Type B pancreatic cell (in vitro differentiated cells): ENCODE measurements at regions not wholly inside any gene's neighbourhood (a gene's known extent, or its start where the extent isn't known, plus 50 kb on each side); places are given as distances from the start of the nearest gene placed in this dataset.

ENCODE experiments used
- DNase-seq: peaks from one replicate; pipeline ENCODE4 v3.0.0; 2021; ENCODE audit warnings: mixed read lengths; ENCODE audit not compliant: unreplicated experiment; ENCODE audit errors: extremely low spot score
- H3K27ac Mint-ChIP-seq: 2 replicates; pipeline ENCODE4 v1.8.0; 2021; ENCODE audit warnings: mild to moderate bottlenecking, mixed read lengths
- H3K27me3 Mint-ChIP-seq: 2 replicates; pipeline ENCODE4 v1.8.0; 2021; ENCODE audit warnings: mixed read lengths
- H3K36me3 Mint-ChIP-seq: 2 replicates; pipeline ENCODE4 v1.8.0; 2021; ENCODE audit warnings: mixed read lengths
- H3K4me1 Mint-ChIP-seq: one replicate; pipeline ENCODE4 v1.8.0; 2021; ENCODE audit warnings: mixed read lengths; ENCODE audit not compliant: unreplicated experiment
- H3K4me3 Mint-ChIP-seq: 2 replicates; pipeline ENCODE4 v1.8.0; 2021; ENCODE audit warnings: mild to moderate bottlenecking, mixed read lengths
- H3K9me3 Mint-ChIP-seq: 2 replicates; pipeline ENCODE4 v1.8.0; 2021; ENCODE audit warnings: mixed read lengths
- TF ChIP-seq, protein P1 (sequence below): fragments of 200-600 bp; sonication (generic); conservative IDR thresholded peaks from 2 replicates; pipeline ENCODE4 v1.5.0; 2021; ENCODE audit warnings: antibody characterized with exemption, mild to moderate bottlenecking

DNA sequence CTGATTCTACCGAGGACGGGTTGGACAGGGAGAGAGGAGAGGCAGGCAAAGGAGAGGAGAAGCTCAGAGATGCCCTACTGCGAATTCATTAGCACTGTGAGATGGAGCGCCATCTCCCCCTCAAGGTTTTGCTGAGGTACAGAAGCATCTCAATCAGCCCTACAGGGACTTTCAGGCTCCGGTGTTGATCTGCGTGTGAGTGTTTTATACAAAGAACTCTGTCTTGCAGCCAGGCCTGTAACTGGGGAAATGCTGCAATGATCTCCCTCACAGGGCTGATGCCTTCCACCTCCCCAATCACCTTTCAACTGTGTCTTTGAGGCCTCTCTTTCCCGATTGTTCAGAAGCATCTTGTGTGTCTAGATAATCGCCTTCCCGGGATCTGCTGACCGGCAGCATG lies 74.8 kb downstream of the IRX6 start:
- Mint-ChIP-seq H3K36me3 (no peaks in the 10 kb centered on the region), H3K9me3 (no peaks in the 10 kb centered on the region), H3K4me1 (no peaks in the 10 kb centered on the region), H3K27me3 (peaks cover 15% of the 10 kb centered on the region), H3K4me3 (no peak overlapping the region), H3K27ac (no peak overlapping the region)
- TF ChIP-seq, protein P1, sequence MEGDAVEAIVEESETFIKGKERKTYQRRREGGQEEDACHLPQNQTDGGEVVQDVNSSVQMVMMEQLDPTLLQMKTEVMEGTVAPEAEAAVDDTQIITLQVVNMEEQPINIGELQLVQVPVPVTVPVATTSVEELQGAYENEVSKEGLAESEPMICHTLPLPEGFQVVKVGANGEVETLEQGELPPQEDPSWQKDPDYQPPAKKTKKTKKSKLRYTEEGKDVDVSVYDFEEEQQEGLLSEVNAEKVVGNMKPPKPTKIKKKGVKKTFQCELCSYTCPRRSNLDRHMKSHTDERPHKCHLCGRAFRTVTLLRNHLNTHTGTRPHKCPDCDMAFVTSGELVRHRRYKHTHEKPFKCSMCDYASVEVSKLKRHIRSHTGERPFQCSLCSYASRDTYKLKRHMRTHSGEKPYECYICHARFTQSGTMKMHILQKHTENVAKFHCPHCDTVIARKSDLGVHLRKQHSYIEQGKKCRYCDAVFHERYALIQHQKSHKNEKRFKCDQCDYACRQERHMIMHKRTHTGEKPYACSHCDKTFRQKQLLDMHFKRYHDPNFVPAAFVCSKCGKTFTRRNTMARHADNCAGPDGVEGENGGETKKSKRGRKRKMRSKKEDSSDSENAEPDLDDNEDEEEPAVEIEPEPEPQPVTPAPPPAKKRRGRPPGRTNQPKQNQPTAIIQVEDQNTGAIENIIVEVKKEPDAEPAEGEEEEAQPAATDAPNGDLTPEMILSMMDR = no peak
- no peak for DNase-seq

DNA sequence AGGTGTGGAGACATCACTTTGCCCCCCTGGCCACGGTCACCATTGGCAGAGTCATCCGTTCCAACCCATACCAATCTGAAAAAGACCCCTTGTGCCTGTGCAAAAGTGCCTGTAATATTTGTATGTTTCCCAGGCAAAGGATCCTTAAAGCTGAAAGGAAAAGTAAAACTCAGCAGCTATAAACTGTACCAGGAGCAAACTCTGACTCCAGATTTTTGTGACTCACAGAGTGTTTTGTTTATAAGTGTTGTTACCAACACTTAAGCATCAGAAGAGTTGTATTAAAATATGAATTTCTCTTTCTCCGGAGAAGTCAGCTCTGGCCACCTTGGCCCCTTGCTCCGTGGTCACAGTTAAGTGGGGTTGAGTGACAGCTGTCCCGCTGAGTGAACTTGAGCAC lies 75.9 kb downstream of the IRX6 start:
- TF ChIP-seq, protein P1 = no peak
- H3K4me3 Mint-ChIP-seq = no peak overlapping the region
- DNase-seq = no peak
- peaks cover 15% of the 10 kb centered on the region for H3K27me3 Mint-ChIP-seq
- H3K27ac Mint-ChIP-seq = no peak overlapping the region
- H3K9me3 Mint-ChIP-seq = no peaks in the 10 kb centered on the region
- no peaks in the 10 kb centered on the region for H3K36me3 Mint-ChIP-seq
- H3K4me1 Mint-ChIP-seq = no peaks in the 10 kb centered on the region

DNA sequence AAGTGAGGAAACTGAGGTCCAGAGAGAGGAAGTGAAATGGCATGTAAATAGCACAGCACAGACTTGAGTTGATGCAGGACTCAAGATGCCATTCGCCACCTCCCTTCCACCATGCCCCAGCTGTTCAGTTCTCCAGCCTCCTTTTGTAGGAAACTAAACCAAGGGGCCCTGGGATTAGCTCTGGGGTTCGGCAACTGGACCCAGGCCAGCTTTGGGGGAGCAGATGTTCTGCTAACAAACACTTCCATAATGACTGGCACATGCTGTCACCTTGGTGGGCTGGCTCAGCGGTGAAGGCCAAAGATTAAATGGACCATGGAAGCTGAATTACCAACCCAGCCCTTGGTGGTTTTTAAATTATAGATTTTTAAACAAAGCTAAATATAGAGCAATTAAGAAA lies 77.0 kb downstream of the IRX6 start:
- Mint-ChIP-seq H3K27me3 (peaks cover 20% of the 10 kb centered on the region), H3K4me1 (no peaks in the 10 kb centered on the region), H3K9me3 (no peaks in the 10 kb centered on the region), H3K36me3 (no peaks in the 10 kb centered on the region), H3K27ac (no peak overlapping the region), H3K4me3 (no peak overlapping the region)
- no peak for DNase-seq
- TF ChIP-seq, protein P1 = no peak

DNA sequence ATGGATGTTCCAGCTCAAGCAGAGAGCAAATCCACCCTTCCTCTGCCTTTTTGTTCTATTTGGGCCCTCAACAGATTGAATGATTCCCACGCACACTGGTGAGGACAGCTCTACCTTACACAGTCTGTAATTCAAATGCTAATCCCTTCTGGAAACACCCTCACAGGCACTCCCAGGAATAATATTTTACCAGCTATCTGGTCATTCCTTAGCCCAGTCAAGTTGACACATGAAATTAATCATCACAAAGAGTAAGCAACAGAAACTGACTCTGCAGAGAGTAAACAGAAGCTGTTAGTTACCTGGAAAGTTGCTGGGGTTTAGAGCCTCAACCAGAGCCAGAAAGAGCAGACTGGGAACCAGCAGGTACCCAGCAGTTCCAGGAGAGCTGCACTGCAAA lies 75.5 kb upstream of the MMP2 start:
- H3K36me3 Mint-ChIP-seq = no peaks in the 10 kb centered on the region
- DNase-seq = no peak
- H3K4me3 Mint-ChIP-seq = no peak overlapping the region
- no peaks in the 10 kb centered on the region for H3K4me1 Mint-ChIP-seq
- TF ChIP-seq, protein P1 = no peak
- no peak overlapping the region for H3K27ac Mint-ChIP-seq
- H3K9me3 Mint-ChIP-seq = no peaks in the 10 kb centered on the region
- peaks cover 25% of the 10 kb centered on the region for H3K27me3 Mint-ChIP-seq

DNA sequence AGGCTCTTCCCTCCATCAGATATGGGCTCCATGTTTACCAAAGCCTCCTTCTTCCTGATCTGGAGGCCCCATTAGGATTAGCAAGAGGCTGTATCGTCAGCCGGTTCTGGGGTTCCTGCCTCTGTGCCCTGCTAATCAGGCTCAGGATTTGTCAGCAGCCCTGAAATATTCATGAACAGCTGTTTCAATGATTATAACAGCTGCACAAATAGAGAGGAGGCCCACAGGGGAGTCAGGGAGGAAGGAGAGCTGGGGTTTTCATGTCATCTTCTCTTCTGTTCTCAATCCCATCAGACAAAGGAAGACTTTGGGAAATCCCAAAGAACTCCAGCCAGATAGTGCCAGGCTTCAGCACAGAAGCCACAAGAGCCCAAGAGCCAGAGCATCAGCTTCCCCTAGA lies 72.3 kb upstream of the MMP2 start:
- peaks cover 43% of the 10 kb centered on the region for H3K27me3 Mint-ChIP-seq
- no peaks in the 10 kb centered on the region for H3K9me3 Mint-ChIP-seq
- TF ChIP-seq, protein P1 = no peak
- no peak overlapping the region for H3K4me3 Mint-ChIP-seq
- no peaks in the 10 kb centered on the region for H3K4me1 Mint-ChIP-seq
- no peaks in the 10 kb centered on the region for H3K36me3 Mint-ChIP-seq
- DNase-seq = no peak
- no peak overlapping the region for H3K27ac Mint-ChIP-seq

DNA sequence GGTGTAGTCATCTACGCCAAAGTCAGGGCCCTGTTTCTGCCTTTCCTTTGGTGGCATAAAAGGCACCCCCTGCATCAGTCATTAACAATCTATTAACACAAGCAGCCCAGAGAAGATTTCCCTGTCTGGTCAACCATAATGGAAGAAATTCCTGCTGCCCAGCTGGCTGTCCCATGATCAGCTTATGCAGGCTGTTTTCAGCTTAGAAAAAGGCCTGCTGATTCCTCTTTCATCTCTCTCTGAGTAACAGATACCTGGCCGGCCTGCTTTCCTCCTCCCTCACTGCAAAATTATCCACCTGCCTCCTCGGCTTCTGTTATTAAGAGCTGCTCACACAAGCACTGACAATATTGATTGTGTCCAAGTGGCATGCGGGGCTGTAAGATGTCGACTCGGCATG lies 70.3 kb upstream of the MMP2 start:
- DNase-seq = no peak
- Mint-ChIP-seq H3K27ac (no peak overlapping the region), H3K4me1 (no peaks in the 10 kb centered on the region), H3K36me3 (no peaks in the 10 kb centered on the region), H3K9me3 (no peaks in the 10 kb centered on the region), H3K4me3 (no peak overlapping the region), H3K27me3 (peaks cover 50% of the 10 kb centered on the region)
- TF ChIP-seq, protein P1 = no peak
